ENCODE measurements at regions not wholly inside any gene's neighbourhood (a gene's known extent, or its start where the extent isn't known, plus 50 kb on each side); places are given as distances from the start of the nearest gene placed in this dataset.

DNA sequence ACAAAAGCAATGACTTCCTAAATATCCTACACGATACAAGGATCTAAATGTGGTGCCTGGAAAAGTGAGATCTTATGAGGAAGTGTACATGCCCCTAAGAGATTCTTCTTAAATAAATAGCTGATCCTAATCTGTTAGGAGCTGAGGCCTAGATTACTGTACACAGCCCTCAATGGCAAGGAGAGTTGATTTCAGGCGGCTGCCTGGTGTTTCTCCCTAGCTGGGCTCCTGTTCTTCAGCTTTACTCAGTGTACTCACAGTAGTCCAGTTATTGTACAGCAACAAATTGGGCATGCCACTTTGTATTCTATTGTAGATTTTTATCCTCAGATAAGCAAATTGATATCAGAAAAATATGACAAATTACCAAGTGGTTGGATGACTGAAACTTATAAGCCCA is 358.2 kb upstream of the PDGFD start:
- DNase-seq (ENCODE audit: low spot score) = no peak
- Histone ChIP-seq H3K36me3 (no peaks in the 10 kb centered on the region), H3K9ac (no peak overlapping the region), H3F3A (ENCODE audit: low read depth) (no peaks in the 10 kb centered on the region), H3K4me1 (no peaks in the 10 kb centered on the region), H3K4me3 (no peak overlapping the region), H3K79me2 (ENCODE audit: low read depth) (no peaks in the 10 kb centered on the region), H4K20me1 (ENCODE audit: low read depth) (no peaks in the 10 kb centered on the region), H3K4me2 (no peak overlapping the region), H3K27ac (no peak overlapping the region), H3K27me3 (no peaks in the 10 kb centered on the region), H3K9me3 (ENCODE audit: low read depth) (no peaks in the 10 kb centered on the region), H2AFZ (replicated peaks) (no peak overlapping the region)
- H3K4me1 Mint-ChIP-seq = peaks cover 22% of the 10 kb centered on the region
- H3K27me3 Mint-ChIP-seq (ENCODE audit: insufficient read depth, low read depth) = no peaks in the 10 kb centered on the region
- no peak overlapping the region for H3K4me3 Mint-ChIP-seq
- peaks cover 2% of the 10 kb centered on the region for H3K36me3 Mint-ChIP-seq
- H3K27ac Mint-ChIP-seq = no peak overlapping the region
- H3K9me3 Mint-ChIP-seq = no peaks in the 10 kb centered on the region
- TF ChIP-seq EZH2phosphoT487 (IDR thresholded peaks at IDR 0.05) (no peak), EZH2 (IDR thresholded peaks at IDR 0.05) (no peak)
- TF ChIP-seq, protein P1, sequence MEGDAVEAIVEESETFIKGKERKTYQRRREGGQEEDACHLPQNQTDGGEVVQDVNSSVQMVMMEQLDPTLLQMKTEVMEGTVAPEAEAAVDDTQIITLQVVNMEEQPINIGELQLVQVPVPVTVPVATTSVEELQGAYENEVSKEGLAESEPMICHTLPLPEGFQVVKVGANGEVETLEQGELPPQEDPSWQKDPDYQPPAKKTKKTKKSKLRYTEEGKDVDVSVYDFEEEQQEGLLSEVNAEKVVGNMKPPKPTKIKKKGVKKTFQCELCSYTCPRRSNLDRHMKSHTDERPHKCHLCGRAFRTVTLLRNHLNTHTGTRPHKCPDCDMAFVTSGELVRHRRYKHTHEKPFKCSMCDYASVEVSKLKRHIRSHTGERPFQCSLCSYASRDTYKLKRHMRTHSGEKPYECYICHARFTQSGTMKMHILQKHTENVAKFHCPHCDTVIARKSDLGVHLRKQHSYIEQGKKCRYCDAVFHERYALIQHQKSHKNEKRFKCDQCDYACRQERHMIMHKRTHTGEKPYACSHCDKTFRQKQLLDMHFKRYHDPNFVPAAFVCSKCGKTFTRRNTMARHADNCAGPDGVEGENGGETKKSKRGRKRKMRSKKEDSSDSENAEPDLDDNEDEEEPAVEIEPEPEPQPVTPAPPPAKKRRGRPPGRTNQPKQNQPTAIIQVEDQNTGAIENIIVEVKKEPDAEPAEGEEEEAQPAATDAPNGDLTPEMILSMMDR (IDR thresholded peaks at IDR 0.05) = no peak

DNA sequence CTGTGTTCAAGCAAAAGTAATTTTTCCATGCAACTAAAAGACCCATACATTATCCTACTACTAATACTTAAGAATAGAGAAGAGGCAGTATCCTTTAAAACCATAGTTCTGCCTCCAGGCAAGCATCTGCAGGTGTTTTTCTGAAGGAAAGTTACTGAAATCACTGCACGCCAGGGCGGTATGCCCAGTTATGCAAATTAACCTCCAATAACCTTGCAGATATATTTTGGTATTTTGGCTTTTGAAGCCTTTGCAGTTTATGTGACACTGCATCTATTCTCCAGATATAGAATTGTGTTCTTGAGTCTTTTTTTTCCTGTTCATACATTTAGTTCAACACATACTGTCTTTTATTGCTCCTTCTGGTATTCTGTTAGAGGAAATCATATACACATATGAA is 346.2 kb upstream of the PDGFD start:
- no peak overlapping the region for H3K9ac ChIP-seq
- H3F3A ChIP-seq (ENCODE audit: low read depth) = no peaks in the 10 kb centered on the region
- no peak overlapping the region for H2AFZ ChIP-seq (replicated peaks)
- H3K27ac Mint-ChIP-seq = no peak overlapping the region
- no peaks in the 10 kb centered on the region for H3K79me2 ChIP-seq (ENCODE audit: low read depth)
- no peaks in the 10 kb centered on the region for H4K20me1 ChIP-seq (ENCODE audit: low read depth)
- no peaks in the 10 kb centered on the region for H3K36me3 ChIP-seq
- no peak overlapping the region for H3K4me2 ChIP-seq
- no peaks in the 10 kb centered on the region for H3K27me3 ChIP-seq
- peaks cover 2% of the 10 kb centered on the region for H3K4me1 Mint-ChIP-seq
- H3K4me3 ChIP-seq = no peak overlapping the region
- H3K27me3 Mint-ChIP-seq (ENCODE audit: insufficient read depth, low read depth) = no peaks in the 10 kb centered on the region
- no peak overlapping the region for H3K4me3 Mint-ChIP-seq
- no peaks in the 10 kb centered on the region for H3K4me1 ChIP-seq
- DNase-seq (ENCODE audit: low spot score) = no peak
- no peaks in the 10 kb centered on the region for H3K9me3 ChIP-seq (ENCODE audit: low read depth)
- no peaks in the 10 kb centered on the region for H3K9me3 Mint-ChIP-seq
- H3K36me3 Mint-ChIP-seq = no peaks in the 10 kb centered on the region
- no peak for TF ChIP-seq EZH2 (IDR thresholded peaks at IDR 0.05)
- TF ChIP-seq, protein P1 (IDR thresholded peaks at IDR 0.05) = no peak
- no peak for TF ChIP-seq EZH2phosphoT487 (IDR thresholded peaks at IDR 0.05)
- H3K27ac ChIP-seq = no peak overlapping the region

DNA sequence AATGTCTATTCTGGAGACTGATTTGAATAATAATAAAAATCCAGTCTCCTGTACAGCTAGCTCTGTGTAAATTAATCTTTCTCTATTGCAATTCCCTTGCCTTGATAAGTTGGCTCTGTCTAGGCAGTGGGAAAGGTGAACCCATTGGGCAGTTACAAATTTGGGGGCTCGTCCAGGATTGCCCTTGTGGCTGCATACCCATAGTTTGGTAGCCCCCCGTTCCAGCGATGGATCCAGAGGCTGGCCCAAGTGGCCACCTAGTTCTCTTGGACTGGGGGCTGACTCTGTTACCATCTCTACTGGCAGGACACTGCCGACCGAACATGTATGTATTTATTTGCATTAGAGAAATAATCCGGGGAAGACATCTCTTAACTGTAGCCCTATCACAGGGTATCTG is 326.2 kb upstream of the PDGFD start:
- no peak overlapping the region for H2AFZ ChIP-seq (replicated peaks)
- no peak overlapping the region for H3K4me2 ChIP-seq
- H3K4me3 ChIP-seq = no peak overlapping the region
- H3K27ac Mint-ChIP-seq = no peak overlapping the region
- no peak overlapping the region for H3K27ac ChIP-seq
- no peaks in the 10 kb centered on the region for H3F3A ChIP-seq (ENCODE audit: low read depth)
- peaks cover 19% of the 10 kb centered on the region for H3K4me1 Mint-ChIP-seq
- no peak overlapping the region for H3K9ac ChIP-seq
- H3K27me3 Mint-ChIP-seq (ENCODE audit: insufficient read depth, low read depth) = no peaks in the 10 kb centered on the region
- no peak for DNase-seq (ENCODE audit: low spot score)
- no peaks in the 10 kb centered on the region for H3K36me3 ChIP-seq
- H3K79me2 ChIP-seq (ENCODE audit: low read depth) = no peaks in the 10 kb centered on the region
- TF ChIP-seq, protein P1 (IDR thresholded peaks at IDR 0.05) = no peak
- TF ChIP-seq EZH2phosphoT487 (IDR thresholded peaks at IDR 0.05) (no peak), EZH2 (IDR thresholded peaks at IDR 0.05) (no peak)
- no peaks in the 10 kb centered on the region for H4K20me1 ChIP-seq (ENCODE audit: low read depth)
- no peak overlapping the region for H3K4me3 Mint-ChIP-seq
- peaks cover 3% of the 10 kb centered on the region for H3K9me3 ChIP-seq (ENCODE audit: low read depth)
- H3K36me3 Mint-ChIP-seq = peaks cover 2% of the 10 kb centered on the region
- H3K9me3 Mint-ChIP-seq = peaks cover 22% of the 10 kb centered on the region
- no peaks in the 10 kb centered on the region for H3K27me3 ChIP-seq
- H3K4me1 ChIP-seq = peaks cover 4% of the 10 kb centered on the region
